Tibial nerve (tissue), 4 donors: ENCODE measurements at regions not wholly inside any gene's neighbourhood (a gene's known extent, or its start where the extent isn't known, plus 50 kb on each side); places are given as distances from the start of the nearest gene placed in this dataset.

Experiments
- DNase-seq, 2 donors: peaks; one replicate each; pipeline ENCODE4 v3.0.0-alpha.2; 2019; ENCODE audit warnings: low spot score in 2 of 2
- H3K27ac ChIP-seq, 4 donors: fragments of 200-600 bp; sonication (generic) in 3 of 4; one replicate each; pipeline ENCODE4 v1.5.1; 2017 to 2019; ENCODE audit warnings: mild to moderate bottlenecking in 1 of 4
- H3K27me3 ChIP-seq, 2 donors: fragments of 200-600 bp; sonication (generic) in 1 of 2; one replicate each; pipeline versions ENCODE4 v1.5.1 to v1.6.0; 2017 to 2019
- H3K36me3 ChIP-seq, 3 donors: fragments of 200-600 bp; sonication (generic); one replicate each; pipeline ENCODE4 v1.5.1; 2018 to 2019
- H3K4me1 ChIP-seq, 4 donors: fragments of 200-600 bp; sonication (generic) in 3 of 4; one replicate each; pipeline ENCODE4 v1.5.1; 2017 to 2019
- H3K4me3 ChIP-seq, 4 donors: fragments of 200-600 bp; sonication (generic) in 3 of 4; one replicate each; pipeline ENCODE4 v1.5.1; 2017 to 2019; ENCODE audit warnings: mild to moderate bottlenecking in 1 of 4, moderate library complexity in 1 of 4
- H3K9me3 ChIP-seq, 4 donors: fragments of 200-600 bp; sonication (generic) in 3 of 4; one replicate each; pipeline ENCODE4 v1.5.1; 2017 to 2019
- CTCF ChIP-seq, 5 experiments: fragments of 200-600 bp in 3 of 5; fragments of 450-650 bp in 2 of 5; sonication (generic) in 3 of 5; IDR thresholded peaks; one replicate each; pipeline ENCODE4 v1.5.1; 2016 to 2019; ENCODE audit warnings: antibody characterized with exemption in 5 of 5, mild to moderate bottlenecking in 3 of 5, moderate library complexity in 2 of 5
- EP300 ChIP-seq, 2 donors: sonication (generic); formaldehyde crosslinking; IDR thresholded peaks; one replicate each; pipeline ENCODE4 v1.6.1; 2017; ENCODE audit warnings: antibody characterized with exemption in 2 of 2, mild to moderate bottlenecking in 1 of 2
- POLR2A ChIP-seq, 2 donors: fragments of 450-650 bp; IDR thresholded peaks; one replicate each; pipeline ENCODE4 v1.6.1; 2017; ENCODE audit warnings: antibody characterized with exemption in 2 of 2, mild to moderate bottlenecking in 2 of 2, moderate library complexity in 2 of 2
- WGBS, 2 donors: methylation state at CpG; one replicate each; pipeline ENCODE4 v1.1.5; 2018; 5-methylcytosine and 5-hydroxymethylcytosine counted together

DNA sequence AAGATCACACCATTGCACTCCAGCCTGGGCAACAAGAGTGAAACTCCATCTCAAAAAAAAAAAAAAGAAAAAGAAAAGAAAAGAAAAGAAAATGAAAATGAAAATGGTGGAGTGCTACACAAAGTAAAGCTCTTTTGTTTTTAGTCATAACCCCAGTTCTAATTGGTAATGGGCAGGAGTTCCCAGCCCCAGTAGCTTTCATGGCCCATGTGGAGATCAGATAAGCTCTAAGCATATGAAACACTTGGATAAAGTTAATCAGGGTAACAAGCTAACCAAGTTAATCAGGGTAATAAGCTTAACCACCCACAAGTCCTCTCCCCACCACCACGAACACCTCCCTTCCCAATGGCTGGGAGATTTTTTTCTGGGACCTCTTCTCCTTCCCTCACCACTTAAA is 240.8 kb downstream of the BCL11A start:
- peaks cover 0 to 2% (median 0%) of the 10 kb centered on the region in 4 donors for H3K4me1 ChIP-seq
- TF ChIP-seq EP300 (IDR thresholded peaks at IDR 0.05) (no peak), CTCF (IDR thresholded peaks at IDR 0.05) (no peak), POLR2A (IDR thresholded peaks at IDR 0.05) (no peak)
- no peaks in the 10 kb centered on the region for H3K36me3 ChIP-seq
- H3K9me3 ChIP-seq, result no peaks in the 10 kb centered on the region
- H3K27me3 ChIP-seq, result no peaks in the 10 kb centered on the region
- no peak overlapping the region for H3K4me3 ChIP-seq
- DNase-seq, result no peak
- H3K27ac ChIP-seq, result no peak overlapping the region
- 39 to 46% methylated on average over 1 of the region's 1 CpG for WGBS, 2 donors

GRCh38 chr2:60311524-60311923 is 241.9 kb downstream of the BCL11A start:
- Histone ChIP-seq H3K27ac (no peak overlapping the region), H3K27me3 (no peaks in the 10 kb centered on the region), H3K36me3 (no peaks in the 10 kb centered on the region), H3K9me3 (no peaks in the 10 kb centered on the region), H3K4me3 (no peak overlapping the region), H3K4me1 (no peaks in the 10 kb centered on the region)
- TF ChIP-seq EP300 (IDR thresholded peaks at IDR 0.05) (no peak), POLR2A (IDR thresholded peaks at IDR 0.05) (no peak), CTCF (IDR thresholded peaks at IDR 0.05) (no peak)
- DNase-seq, result no peak
- WGBS, 2 donors, result 93 to 94% methylated on average over 1 of the region's 1 CpG

- DNase-seq, result no peak
- H3K27ac ChIP-seq, result no peak overlapping the region
- H3K27me3 ChIP-seq, result no peaks in the 10 kb centered on the region
- H3K4me1 ChIP-seq, result no peaks in the 10 kb centered on the region
- TF ChIP-seq POLR2A (IDR thresholded peaks at IDR 0.05) (no peak), EP300 (IDR thresholded peaks at IDR 0.05) (no peak), CTCF (IDR thresholded peaks at IDR 0.05) (no peak)
- WGBS, 2 donors, result 77 to 81% methylated on average over 5 of the region's 5 CpGs
- no peaks in the 10 kb centered on the region for H3K9me3 ChIP-seq
- no peak overlapping the region for H3K4me3 ChIP-seq
- H3K36me3 ChIP-seq, result no peaks in the 10 kb centered on the region
These were observed 243.4 kb downstream of the BCL11A start for GRCh38 chr2:60309941-60310660.

DNA sequence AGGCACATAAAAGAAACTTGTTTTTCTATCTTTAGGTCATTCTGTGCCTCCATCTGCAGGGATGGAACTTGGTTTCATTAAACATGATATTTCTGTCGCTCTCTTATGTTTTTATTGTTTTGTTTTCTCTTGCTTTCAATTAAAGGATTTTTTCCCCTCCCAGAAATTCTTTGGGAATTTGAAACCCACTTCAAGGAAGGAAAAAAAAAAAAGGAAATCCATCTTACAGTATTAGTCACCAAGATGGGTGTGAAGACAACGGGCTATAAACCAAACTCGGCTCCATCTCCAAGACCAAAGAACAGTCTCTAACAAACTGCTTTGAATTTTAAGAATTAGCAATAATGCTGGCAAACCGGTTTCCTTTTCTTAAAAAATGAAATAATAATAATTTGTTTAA is 244.1 kb downstream of the BCL11A start:
- Histone ChIP-seq H3K9me3 (no peaks in the 10 kb centered on the region), H3K27me3 (no peaks in the 10 kb centered on the region), H3K4me3 (no peak overlapping the region), H3K36me3 (no peaks in the 10 kb centered on the region), H3K4me1 (no peaks in the 10 kb centered on the region), H3K27ac (no peak overlapping the region)
- TF ChIP-seq CTCF (IDR thresholded peaks at IDR 0.05), result no peak
- DNase-seq, result no peak
- 72 to 75% methylated on average over 4 of the region's 4 CpGs for WGBS, 2 donors

DNA sequence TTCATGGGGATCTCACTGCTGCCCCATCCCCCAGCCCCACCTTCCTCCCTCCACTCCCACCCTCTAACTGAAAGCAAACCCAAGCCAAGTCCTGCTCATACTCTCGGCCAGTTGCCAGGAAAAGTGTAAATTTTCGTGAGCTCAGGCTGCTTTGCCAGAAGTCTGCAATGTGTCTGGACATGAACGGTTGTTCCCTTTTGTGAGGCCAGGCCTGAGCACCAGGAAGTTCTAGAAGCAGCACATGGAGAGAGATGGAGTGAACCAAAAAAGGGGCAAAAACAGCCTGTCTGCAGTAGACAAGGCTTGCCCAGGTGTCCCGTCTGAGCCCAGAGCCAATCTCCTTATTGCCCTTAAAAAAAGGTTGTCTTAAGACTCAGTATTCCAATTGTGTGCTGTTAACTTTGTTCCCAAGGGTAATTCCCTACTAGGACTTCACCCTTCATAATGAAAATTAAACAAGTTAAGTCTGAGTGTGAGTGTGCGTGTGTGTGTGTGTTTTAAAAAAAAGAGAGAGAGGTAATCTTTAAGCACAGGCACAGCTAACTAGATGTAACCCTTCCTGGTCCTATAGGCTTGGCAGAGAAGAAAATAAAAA is 247.1 kb downstream of the BCL11A start:
- DNase-seq, result no peak
- WGBS, 2 donors, result 31 to 34% methylated on average over 5 of the region's 5 CpGs

More for the DNA sequence above, 247.1 kb downstream of the BCL11A start:
- H3K27ac ChIP-seq, result no peak overlapping the region
- no peaks in the 10 kb centered on the region for H3K27me3 ChIP-seq
- H3K9me3 ChIP-seq, result no peaks in the 10 kb centered on the region
- no peaks in the 10 kb centered on the region for H3K36me3 ChIP-seq
- TF ChIP-seq POLR2A (IDR thresholded peaks at IDR 0.05) (no peak), CTCF (IDR thresholded peaks at IDR 0.05) (no peak), EP300 (IDR thresholded peaks at IDR 0.05) (no peak)
- no peaks in the 10 kb centered on the region for H3K4me1 ChIP-seq
- no peak overlapping the region for H3K4me3 ChIP-seq
